Transverse colon (tissue), 4 donors: ENCODE measurements at regions not wholly inside any gene's neighbourhood (a gene's known extent, or its start where the extent isn't known, plus 50 kb on each side); places are given as distances from the start of the nearest gene placed in this dataset.

ENCODE experiments used
- EP300 ChIP-seq: sonication (generic); formaldehyde crosslinking; IDR thresholded peaks from one replicate; pipeline ENCODE4 v1.6.1; 2017; ENCODE audit warnings: antibody characterized with exemption, low read depth
- POLR2AphosphoS5 ChIP-seq, 3 donors: sonication (generic); formaldehyde crosslinking; IDR thresholded peaks; one replicate each; pipeline ENCODE4 v1.6.1; 2016; ENCODE audit warnings: antibody characterized with exemption in 3 of 3
- TF ChIP-seq, protein P1 (sequence below), 5 experiments: fragments of 200-600 bp in 3 of 5; fragments of 450-650 bp in 2 of 5; sonication (generic) in 3 of 5; IDR thresholded peaks; 1 replicate in 2 of 5; 2 replicates in 3 of 5; pipeline ENCODE4 v1.5.1; 2016 to 2017; ENCODE audit warnings: antibody characterized with exemption in 5 of 5, inconsistent platforms in 3 of 5, mild to moderate bottlenecking in 2 of 5, moderate library complexity in 1 of 5

DNA sequence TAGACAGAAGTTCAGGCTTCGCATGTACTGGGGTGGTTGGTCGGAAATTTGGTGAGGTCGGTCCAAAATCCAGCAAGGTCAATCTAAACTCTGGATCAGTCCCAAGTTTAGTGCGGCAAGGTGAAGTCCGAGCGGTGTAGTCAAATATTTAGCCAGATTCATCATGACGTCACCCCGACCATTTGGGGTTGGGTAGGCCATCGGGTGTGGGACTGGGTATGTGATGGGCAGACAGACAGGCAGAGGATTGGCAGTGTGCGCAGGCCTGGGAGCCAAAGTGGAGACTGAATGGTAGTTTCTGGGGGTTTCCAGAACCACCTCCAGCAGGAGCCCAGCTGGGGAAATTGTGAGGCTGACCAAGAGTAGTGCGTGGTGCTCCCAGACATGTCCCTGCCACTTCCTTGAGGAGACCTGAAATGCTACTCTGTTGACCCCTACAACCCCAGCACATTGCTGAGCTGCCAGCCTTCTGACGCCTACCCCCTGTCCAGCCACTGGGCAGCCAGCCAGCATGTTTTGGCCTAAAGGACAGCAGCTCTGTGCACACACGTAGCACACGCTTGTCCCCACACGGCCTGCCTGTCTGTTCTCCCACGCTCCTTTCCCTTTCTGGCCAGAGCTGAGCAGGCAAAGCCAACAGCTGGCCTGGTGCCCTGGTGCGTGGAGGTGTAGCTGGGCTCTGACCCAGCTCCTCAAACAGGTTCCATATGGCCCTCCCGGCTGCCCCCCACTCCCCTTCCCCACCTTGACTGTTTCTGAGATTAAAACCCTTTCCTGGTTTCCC lies 55.9 kb downstream of the FAM241B start:
- no peak for TF ChIP-seq POLR2AphosphoS5 (IDR thresholded peaks at IDR 0.05)
- TF ChIP-seq, protein P1, sequence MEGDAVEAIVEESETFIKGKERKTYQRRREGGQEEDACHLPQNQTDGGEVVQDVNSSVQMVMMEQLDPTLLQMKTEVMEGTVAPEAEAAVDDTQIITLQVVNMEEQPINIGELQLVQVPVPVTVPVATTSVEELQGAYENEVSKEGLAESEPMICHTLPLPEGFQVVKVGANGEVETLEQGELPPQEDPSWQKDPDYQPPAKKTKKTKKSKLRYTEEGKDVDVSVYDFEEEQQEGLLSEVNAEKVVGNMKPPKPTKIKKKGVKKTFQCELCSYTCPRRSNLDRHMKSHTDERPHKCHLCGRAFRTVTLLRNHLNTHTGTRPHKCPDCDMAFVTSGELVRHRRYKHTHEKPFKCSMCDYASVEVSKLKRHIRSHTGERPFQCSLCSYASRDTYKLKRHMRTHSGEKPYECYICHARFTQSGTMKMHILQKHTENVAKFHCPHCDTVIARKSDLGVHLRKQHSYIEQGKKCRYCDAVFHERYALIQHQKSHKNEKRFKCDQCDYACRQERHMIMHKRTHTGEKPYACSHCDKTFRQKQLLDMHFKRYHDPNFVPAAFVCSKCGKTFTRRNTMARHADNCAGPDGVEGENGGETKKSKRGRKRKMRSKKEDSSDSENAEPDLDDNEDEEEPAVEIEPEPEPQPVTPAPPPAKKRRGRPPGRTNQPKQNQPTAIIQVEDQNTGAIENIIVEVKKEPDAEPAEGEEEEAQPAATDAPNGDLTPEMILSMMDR (IDR thresholded peaks at IDR 0.05) = no peak
- no peak for TF ChIP-seq EP300
